ENCODE measurements at regions not wholly inside any gene's neighbourhood (a gene's known extent, or its start where the extent isn't known, plus 50 kb on each side); places are given as distances from the start of the nearest gene placed in this dataset.
"Not testable (repeated sequence)": the region's sequence is repeated elsewhere in the genome, so short reads cannot be mapped to it uniquely, and the experiment has no call there.

GRCh38 chr2:59378127-59378526, 1137.0 kb upstream of the FANCL start:
- DNase-seq = no peak

- DNase-seq = no peak
Measured at GRCh38 chr2:59366288-59366687, 1125.2 kb upstream of the FANCL start.

- no peak for DNase-seq
Measured at GRCh38 chr2:59354498-59354897, 1113.4 kb upstream of the FANCL start.

GRCh38 chr2:59353306-59353921, 1112.3 kb upstream of the FANCL start:
- DNase-seq = no peak

GRCh38 chr2:59342166-59342565, 1101.0 kb upstream of the FANCL start:
- DNase-seq = no peak

GRCh38 chr2:59339837-59340207, 1098.7 kb upstream of the FANCL start:
- no peak for DNase-seq

- no peak for DNase-seq
Measured at GRCh38 chr2:59339121-59339836, 1098.2 kb upstream of the FANCL start.

GRCh38 chr2:59333007-59333406, 1091.9 kb upstream of the FANCL start:
- no peak for DNase-seq

- DNase-seq = not testable (repeated sequence)
Measured at GRCh38 chr2:59326581-59327365, 1085.6 kb upstream of the FANCL start.

GRCh38 chr2:59322870-59323269, 1081.7 kb upstream of the FANCL start:
- DNase-seq = no peak

- no peak for DNase-seq
Measured at GRCh38 chr2:59322005-59322404, 1080.9 kb upstream of the FANCL start.

GRCh38 chr2:59314031-59314766, 1073.1 kb upstream of the FANCL start:
- DNase-seq = no peak

GRCh38 chr2:59312967-59313940, 1072.1 kb upstream of the FANCL start:
- no peak for DNase-seq

- no peak for DNase-seq
Measured at GRCh38 chr2:59312029-59312428, 1070.9 kb upstream of the FANCL start.

- no peak for DNase-seq
Measured at GRCh38 chr2:59308108-59308507, 1067.0 kb upstream of the FANCL start.

- no peak for DNase-seq
Measured at GRCh38 chr2:59307196-59307595, 1066.1 kb upstream of the FANCL start.

GRCh38 chr2:59303272-59303671, 1062.1 kb upstream of the FANCL start:
- no peak for DNase-seq

- DNase-seq = no peak
Measured at GRCh38 chr2:59302683-59303082, 1061.6 kb upstream of the FANCL start.

GRCh38 chr2:59301466-59302402, 1060.6 kb upstream of the FANCL start:
- peak; percentile 16 to 33 for DNase-seq

GRCh38 chr2:59297816-59298215, 1056.7 kb upstream of the FANCL start:
- DNase-seq = no peak

GRCh38 chr2:59296279-59296678, 1055.2 kb upstream of the FANCL start:
- DNase-seq = no peak
